GM19099 (cell line): ENCODE measurements at regions not wholly inside any gene's neighbourhood (a gene's known extent, or its start where the extent isn't known, plus 50 kb on each side); places are given as distances from the start of the nearest gene placed in this dataset.

Source experiments
- POLR2A ChIP-seq: IDR thresholded peaks from 3 replicates; pipeline ENCODE4 v1.6.1; 2011; ENCODE audit warnings: low read depth; ENCODE audit not compliant: insufficient read length; ENCODE audit errors: extremely low read depth

DNA sequence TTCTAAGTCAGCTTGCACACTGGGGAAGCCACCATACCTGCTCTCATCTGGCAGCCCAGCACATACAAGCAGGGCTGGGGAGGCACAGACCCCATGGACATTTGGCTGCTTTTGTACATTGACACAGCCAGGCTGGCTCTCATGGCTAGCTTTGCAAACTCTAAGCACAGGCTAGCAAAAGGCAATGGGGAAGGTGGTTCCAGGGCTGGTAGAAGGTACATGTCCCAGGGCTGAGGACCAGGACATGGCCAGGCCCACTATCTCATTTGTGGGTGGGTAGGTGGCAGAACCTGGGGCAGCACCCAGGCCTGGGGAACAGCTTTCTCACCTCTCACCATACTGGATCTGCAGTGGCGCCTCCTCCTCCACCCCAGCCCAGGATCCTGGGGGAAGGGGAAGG, 90.9 kb downstream of the HS1BP3 start:
- no peak for TF ChIP-seq POLR2A

DNA sequence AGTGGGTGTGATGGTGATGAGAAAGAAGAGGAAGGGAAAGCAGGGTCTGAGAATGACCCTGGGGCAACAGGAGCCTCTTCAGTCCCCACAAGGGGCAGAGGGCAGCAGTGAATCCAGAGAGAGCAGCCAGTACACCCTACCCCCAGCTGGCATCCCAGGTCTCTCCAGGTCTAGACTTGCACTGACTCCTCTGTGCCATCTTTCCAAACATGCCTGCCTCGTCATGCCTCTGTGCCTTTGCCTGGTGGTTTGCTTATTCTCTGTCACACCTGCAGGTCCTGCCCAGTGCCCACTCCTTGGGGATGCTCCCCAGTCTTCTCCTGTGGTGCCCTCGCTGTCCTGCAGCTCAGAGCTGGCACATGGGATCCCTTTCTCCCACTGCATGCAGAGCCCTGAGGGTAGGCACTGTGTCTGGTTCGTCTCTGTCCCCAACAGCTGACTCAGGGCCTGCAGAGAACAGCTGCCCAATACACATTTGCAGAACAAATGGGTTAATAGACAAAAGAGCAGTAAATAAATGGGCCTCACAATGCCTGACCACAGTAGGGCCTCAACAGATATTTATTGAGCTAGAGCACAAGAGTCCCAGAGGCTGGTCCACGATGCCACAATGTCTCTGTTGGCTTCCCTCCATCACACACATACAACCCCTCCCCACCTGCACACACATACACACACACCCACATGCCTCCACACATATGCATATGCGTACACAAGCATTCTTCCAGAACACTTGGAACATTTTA, 89.8 kb downstream of the HS1BP3 start:
- TF ChIP-seq POLR2A: no peak

DNA sequence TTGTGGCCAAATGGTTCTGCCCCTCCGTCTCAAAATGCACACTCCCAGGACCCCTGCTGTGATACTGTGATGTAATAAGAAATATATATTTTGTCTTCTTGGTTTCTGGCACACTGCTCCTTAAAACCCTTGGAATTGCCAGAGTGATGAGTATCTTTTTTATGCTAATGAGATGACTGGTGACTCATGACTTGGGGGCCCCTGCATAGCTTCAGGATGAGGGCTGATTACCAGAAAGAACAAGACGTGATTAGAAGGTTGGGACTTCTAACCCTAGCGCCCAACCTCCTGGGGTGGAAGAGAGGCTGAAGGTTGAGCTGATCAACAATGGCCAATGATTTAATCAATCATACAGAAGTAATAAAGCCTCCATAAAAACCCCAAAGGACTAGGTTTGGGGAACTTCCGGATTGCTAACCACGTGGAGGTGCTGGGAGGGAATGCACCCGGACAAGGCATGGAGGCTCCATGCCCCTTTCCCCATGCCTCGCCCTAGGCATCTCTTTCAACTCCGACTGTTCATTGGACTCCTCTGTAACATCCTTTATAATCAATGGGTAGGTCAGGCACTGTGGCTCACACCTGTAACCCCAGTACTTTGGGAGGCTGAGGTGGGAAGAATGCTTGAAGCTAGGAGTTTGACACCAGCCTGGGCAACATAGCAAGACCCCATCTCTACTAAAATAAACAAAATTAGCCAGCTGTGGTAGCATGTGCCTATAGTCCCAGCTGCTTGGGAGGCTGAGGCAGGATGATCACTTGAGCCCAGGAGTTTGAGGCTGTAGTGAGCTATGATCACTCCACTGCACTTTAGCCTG, 89.1 kb downstream of the HS1BP3 start:
- TF ChIP-seq POLR2A: no peak

DNA sequence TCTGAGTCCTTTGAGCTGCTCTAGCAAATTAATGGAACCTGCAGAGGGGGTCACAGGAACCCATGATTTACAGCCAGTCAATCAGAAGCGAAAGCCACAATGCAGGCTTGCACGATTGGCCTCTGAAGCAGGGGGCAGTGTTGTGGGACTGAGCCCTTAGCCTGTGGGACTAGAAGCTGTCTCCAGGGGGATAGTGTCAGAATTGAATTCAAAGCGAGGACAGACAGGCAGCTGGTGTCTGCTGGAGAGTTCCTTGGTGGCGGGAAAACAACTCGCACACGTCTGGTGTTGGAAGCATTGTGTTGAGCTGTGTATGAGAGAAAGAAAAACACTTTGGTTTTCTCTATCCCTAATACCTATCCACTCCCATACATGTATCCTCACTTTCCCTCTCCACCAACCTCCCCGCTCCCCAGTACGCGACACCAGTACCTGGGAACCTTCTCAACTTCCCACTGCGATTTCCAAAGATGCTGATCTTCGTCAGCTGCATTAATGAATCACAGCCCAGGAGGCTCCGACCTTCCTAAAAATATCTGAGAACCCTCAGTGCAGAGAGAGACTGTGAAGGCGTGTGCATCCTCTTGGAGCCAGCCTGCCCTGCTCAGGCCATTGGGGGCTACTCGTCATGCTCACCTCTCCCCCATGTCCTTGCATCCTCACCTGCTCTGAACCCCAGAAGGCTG, 88.2 kb downstream of the HS1BP3 start:
- TF ChIP-seq POLR2A: no peak

DNA sequence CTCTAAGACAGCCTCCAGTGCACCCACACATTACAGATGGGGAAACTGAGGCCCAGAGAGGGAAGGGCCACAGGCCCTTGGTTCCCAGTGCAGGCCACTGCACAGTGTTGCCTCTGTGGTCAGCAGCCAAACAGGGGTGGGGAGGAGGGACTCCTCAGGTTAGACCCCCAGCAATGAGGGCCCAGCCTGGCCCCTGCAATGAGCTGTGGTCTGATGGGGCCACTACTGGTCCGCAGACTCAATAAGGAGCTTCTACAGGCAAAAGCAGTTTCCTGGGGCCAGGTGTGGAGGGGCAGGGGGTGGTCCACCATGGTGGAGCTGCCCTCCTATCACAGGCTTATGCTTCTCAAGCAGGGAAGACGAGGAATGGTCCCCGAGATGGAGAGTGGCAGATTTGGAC, 87.6 kb downstream of the HS1BP3 start:
- TF ChIP-seq POLR2A: no peak

DNA sequence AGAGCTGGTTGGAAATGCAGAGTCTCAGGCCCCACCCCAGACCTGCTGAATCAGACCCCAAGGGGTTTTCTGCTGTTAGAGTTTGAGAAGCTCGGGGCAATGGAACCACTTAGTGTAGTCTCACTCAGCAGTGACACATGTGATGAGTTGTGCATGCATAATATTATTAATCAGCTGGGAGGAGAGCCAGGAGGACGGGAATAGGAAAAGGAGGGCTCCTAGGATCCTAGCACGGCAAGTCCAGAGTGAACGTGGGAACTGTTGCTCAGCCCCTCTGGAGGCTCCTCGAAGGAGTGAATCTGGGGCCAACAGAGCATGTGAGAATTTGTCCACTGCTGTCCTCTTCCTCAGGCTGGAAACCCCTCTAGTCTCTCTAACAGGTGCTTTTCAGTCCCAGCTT, 87.1 kb downstream of the HS1BP3 start:
- no peak for TF ChIP-seq POLR2A

DNA sequence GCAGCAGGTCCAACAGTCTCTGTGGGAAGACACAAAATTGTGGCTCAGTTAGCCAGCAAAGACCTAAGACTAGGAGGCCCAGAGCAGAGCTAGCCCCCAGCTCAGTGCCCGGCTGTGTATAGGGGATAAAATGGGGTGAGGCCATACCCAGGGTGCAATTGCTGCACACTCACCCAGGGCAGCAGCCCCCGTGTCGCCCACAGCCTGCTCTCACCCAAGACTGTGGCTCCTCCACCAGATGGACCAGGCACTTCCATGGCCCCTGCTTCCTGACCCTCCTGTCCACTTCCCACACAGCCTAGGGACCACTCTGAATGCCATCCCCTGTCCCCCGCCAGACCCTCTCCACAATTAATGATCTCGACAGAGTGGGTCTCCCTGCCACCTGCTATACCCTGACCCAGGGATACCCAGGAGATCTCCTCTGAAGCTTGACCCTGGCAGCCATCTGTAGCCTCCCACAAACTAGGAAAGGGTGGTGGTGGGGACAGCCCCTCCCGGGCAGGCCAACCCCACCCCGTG, 85.7 kb downstream of the HS1BP3 start:
- no peak for TF ChIP-seq POLR2A

DNA sequence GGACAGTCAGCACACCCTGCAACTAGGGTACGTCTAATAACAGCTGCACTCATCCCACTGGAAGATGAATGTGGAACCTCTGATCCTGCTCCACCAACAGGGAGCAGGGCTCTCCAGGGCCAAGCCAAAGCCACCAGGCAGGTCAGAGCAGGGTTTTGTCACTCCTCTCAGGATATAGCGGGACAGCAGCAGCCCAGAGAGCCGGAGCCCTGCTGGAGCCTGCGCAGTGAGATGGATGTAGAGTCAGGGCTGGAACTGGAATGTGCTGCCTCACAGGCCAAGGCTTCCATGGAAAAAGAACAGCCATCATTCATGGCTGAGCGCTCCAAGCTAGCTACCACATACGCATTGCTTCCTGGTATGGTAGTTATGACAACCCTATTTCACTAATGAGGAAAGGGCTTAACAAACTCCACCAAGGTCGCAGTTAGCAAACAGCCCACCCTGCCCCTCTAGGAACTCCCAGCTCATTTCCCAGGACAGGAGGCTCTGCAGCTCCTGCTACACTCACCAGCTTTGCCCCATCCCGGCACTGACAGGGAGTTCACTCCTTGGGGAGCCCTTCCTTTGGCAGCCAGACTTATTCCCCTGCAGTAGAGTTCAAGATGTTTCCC, 85.2 kb downstream of the HS1BP3 start:
- no peak for TF ChIP-seq POLR2A

DNA sequence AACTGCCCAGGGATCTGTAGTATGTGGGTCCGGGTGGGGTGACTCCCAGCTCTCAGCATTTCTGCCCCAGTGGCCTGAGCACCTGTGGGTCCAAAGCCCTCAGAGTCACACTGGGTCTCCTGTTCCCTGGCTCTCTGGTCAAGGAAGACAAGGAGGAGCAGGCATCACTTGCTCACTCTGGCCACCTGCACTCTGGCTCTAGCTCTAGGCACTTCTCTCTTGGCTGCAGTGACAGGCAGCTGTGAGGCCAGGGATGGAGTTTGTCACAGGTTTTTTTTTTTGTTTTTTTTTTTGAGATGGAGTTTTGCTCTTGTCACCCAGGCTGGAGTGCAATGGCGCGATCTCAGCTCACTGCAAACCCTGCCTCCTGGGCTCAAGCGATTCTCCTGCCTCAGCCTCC, 84.6 kb downstream of the HS1BP3 start:
- no peak for TF ChIP-seq POLR2A

DNA sequence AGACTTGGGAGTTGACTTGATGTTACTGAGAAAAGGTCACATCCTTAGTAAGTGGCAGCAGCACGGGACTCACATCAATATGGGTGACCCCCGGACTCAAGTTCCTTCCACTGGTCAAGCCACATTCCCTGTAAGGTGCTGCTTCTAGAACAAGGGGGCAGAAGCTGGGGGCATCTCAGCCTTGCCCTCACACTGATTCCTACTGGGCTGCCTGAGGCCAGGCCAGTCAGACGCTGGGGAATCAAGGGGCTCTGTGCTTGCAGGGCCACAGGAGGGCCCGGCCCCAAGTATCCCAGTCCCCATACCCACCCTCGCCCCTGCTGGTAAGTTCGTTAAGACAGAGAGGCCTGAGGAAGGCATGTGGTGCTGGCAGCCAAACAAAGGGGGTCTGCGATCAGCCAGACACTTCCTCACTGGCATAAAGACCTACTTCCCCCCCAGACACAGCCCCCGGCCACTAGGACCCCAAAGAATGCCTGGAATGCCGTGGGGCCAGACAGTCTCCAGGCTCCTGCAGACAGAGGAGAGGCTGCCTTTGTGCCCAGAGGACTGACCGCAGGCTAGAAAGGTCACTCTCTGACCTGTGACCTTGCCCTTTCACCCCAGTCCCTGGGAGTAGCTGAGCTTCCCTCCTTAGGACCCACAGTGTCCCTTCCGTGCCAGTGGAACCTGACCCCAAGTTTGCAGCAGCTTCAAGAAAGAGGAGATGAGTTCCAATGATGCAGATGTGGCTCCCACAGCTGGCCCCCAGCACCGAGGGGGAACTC, 83.6 kb downstream of the HS1BP3 start:
- TF ChIP-seq POLR2A: no peak
